Vagina (tissue), 2 donors: ENCODE measurements at regions not wholly inside any gene's neighbourhood (a gene's known extent, or its start where the extent isn't known, plus 50 kb on each side); places are given as distances from the start of the nearest gene placed in this dataset.

Source experiments
- DNase-seq, 2 donors: peaks; one replicate each; pipeline ENCODE4 v3.0.0-alpha.2; 2017; ENCODE audit errors: extremely low spot score in 2 of 2
- H3K27ac ChIP-seq: fragments of 200-600 bp; sonication (generic); one replicate; pipeline ENCODE4 v1.5.1; 2019
- H3K27me3 ChIP-seq: fragments of 200-600 bp; sonication (generic); one replicate; pipeline ENCODE4 v1.5.1; 2019
- H3K36me3 ChIP-seq, 2 donors: fragments of 200-600 bp; sonication (generic); one replicate each; pipeline ENCODE4 v1.5.1; 2017 to 2019
- H3K4me1 ChIP-seq: fragments of 200-600 bp; sonication (generic); one replicate; pipeline ENCODE4 v1.5.1; 2019
- H3K4me3 ChIP-seq, 2 donors: fragments of 200-600 bp; sonication (generic); 1 replicate in 1 of 2; 2 replicates in 1 of 2; pipeline ENCODE4 v1.5.1; 2016 to 2019
- H3K9me3 ChIP-seq: fragments of 200-600 bp; sonication (generic); one replicate; pipeline ENCODE4 v1.5.1; 2019
- CTCF ChIP-seq, 3 experiments: fragments of 450-650 bp in 2 of 3; fragments of 200-600 bp in 1 of 3; sonication (generic) in 1 of 3; IDR thresholded peaks; one replicate each; pipeline ENCODE4 v1.5.1; 2017 to 2019; ENCODE audit warnings: antibody characterized with exemption in 3 of 3, mild to moderate bottlenecking in 2 of 3, moderate library complexity in 2 of 3
- POLR2A ChIP-seq, 2 donors: fragments of 450-650 bp; IDR thresholded peaks; one replicate each; pipeline ENCODE4 v1.6.1; 2017; ENCODE audit warnings: antibody characterized with exemption in 2 of 2, mild to moderate bottlenecking in 2 of 2, moderate library complexity in 2 of 2
- POLR2AphosphoS5 ChIP-seq, 2 donors: sonication (generic); formaldehyde crosslinking; IDR thresholded peaks; one replicate each; pipeline ENCODE4 v1.9.0; 2017; ENCODE audit warnings: antibody characterized with exemption in 2 of 2, mild to moderate bottlenecking in 2 of 2, low read depth in 1 of 2; ENCODE audit not compliant: insufficient read depth in 1 of 2
- intact Hi-C: fragments of 100-400 bp; cut with DNase I; formaldehyde crosslinking; loops from one replicate; pipeline ENCODE4 v1.15.1; 2023

GRCh38 chr20:10978019-10978702 is 304.4 kb upstream of the JAG1 start:
- Histone ChIP-seq H3K4me1 (peaks cover 6% of the 10 kb centered on the region), H3K36me3 (no peaks in the 10 kb centered on the region), H3K4me3 (no peak overlapping the region), H3K27ac (no peak overlapping the region), H3K9me3 (no peaks in the 10 kb centered on the region), H3K27me3 (no peaks in the 10 kb centered on the region)
- TF ChIP-seq POLR2AphosphoS5 (IDR thresholded peaks at IDR 0.05; ENCODE audit: insufficient read depth in 1 of 2, low read depth in 1 of 2) (no peak), CTCF (IDR thresholded peaks at IDR 0.05) (no peak), POLR2A (IDR thresholded peaks at IDR 0.05) (no peak)
- no peak for DNase-seq
- intact Hi-C loops = no loop called here

- H3K4me3 ChIP-seq = no peak overlapping the region
- no peaks in the 10 kb centered on the region for H3K27me3 ChIP-seq
- H3K4me1 ChIP-seq = peaks cover 7% of the 10 kb centered on the region
- H3K27ac ChIP-seq = no peak overlapping the region
- intact Hi-C loops = no loop called here
- H3K9me3 ChIP-seq = no peaks in the 10 kb centered on the region
- TF ChIP-seq POLR2A (IDR thresholded peaks at IDR 0.05) (no peak), POLR2AphosphoS5 (IDR thresholded peaks at IDR 0.05; ENCODE audit: insufficient read depth in 1 of 2, low read depth in 1 of 2) (no peak), CTCF (IDR thresholded peaks at IDR 0.05) (no peak)
- H3K36me3 ChIP-seq = no peaks in the 10 kb centered on the region
- no peak for DNase-seq
Observed at GRCh38 chr20:10978713-10979112, 304.9 kb upstream of the JAG1 start.

GRCh38 chr20:10982692-10983091 is 308.9 kb upstream of the JAG1 start:
- H3K9me3 ChIP-seq = no peaks in the 10 kb centered on the region
- H3K4me3 ChIP-seq = no peak overlapping the region
- intact Hi-C loops = no loop called here
- H3K4me1 ChIP-seq = peaks cover 27% of the 10 kb centered on the region
- TF ChIP-seq POLR2A (IDR thresholded peaks at IDR 0.05) (no peak), CTCF (IDR thresholded peaks at IDR 0.05) (no peak), POLR2AphosphoS5 (IDR thresholded peaks at IDR 0.05; ENCODE audit: insufficient read depth in 1 of 2, low read depth in 1 of 2) (no peak)
- DNase-seq = no peak
- H3K36me3 ChIP-seq = no peaks in the 10 kb centered on the region
- H3K27me3 ChIP-seq = no peaks in the 10 kb centered on the region
- H3K27ac ChIP-seq = no peak overlapping the region

GRCh38 chr20:10984294-10984693 is 310.5 kb upstream of the JAG1 start:
- Histone ChIP-seq H3K4me3 (no peak overlapping the region), H3K9me3 (no peaks in the 10 kb centered on the region), H3K36me3 (no peaks in the 10 kb centered on the region), H3K27ac (no peak overlapping the region), H3K27me3 (no peaks in the 10 kb centered on the region), H3K4me1 (peaks cover 27% of the 10 kb centered on the region)
- no peak for DNase-seq
- TF ChIP-seq POLR2A (IDR thresholded peaks at IDR 0.05) = no peak
- TF ChIP-seq CTCF (IDR thresholded peaks at IDR 0.05) = no peak
- intact Hi-C loops = no loop called here

GRCh38 chr20:10984913-10985312 is 311.1 kb upstream of the JAG1 start:
- Histone ChIP-seq H3K4me1 (peaks cover 27% of the 10 kb centered on the region), H3K27ac (peak overlapping the region; percentile 32), H3K27me3 (no peaks in the 10 kb centered on the region), H3K36me3 (no peaks in the 10 kb centered on the region), H3K9me3 (no peaks in the 10 kb centered on the region), H3K4me3 (no peak overlapping the region)
- intact Hi-C loops = no loop called here
- no peak for DNase-seq
- TF ChIP-seq POLR2A (IDR thresholded peaks at IDR 0.05) (no peak), POLR2AphosphoS5 (IDR thresholded peaks at IDR 0.05; ENCODE audit: insufficient read depth in 1 of 2, low read depth in 1 of 2) (no peak)
